SK-N-SH (cell line): ENCODE measurements at regions not wholly inside any gene's neighbourhood (a gene's known extent, or its start where the extent isn't known, plus 50 kb on each side); places are given as distances from the start of the nearest gene placed in this dataset.

Source experiments
- RAD21 ChIP-seq: IDR thresholded peaks from 2 replicates; pipeline ENCODE4 v1.6.1; 2012; ENCODE audit warnings: mild to moderate bottlenecking, low read length
- RXRA ChIP-seq: IDR thresholded peaks from 2 replicates; pipeline ENCODE4 v1.4.0; 2012; ENCODE audit warnings: low read depth, mild to moderate bottlenecking, borderline replicate concordance

- TF ChIP-seq RXRA (no peak), RAD21 (no peak)
Observed at GRCh38 chr3:102718651-102719050, 283.8 kb downstream of the ZPLD1 start.
